Dedifferentiated amniotic fluid mesenchymal stem cell (primary cell): ENCODE measurements at regions not wholly inside any gene's neighbourhood (a gene's known extent, or its start where the extent isn't known, plus 50 kb on each side); places are given as distances from the start of the nearest gene placed in this dataset.

Source experiments
- DNase-seq: peaks from one replicate; pipeline ENCODE4 v3.0.0-alpha.2; 2016; ENCODE audit errors: extremely low spot score

DNA sequence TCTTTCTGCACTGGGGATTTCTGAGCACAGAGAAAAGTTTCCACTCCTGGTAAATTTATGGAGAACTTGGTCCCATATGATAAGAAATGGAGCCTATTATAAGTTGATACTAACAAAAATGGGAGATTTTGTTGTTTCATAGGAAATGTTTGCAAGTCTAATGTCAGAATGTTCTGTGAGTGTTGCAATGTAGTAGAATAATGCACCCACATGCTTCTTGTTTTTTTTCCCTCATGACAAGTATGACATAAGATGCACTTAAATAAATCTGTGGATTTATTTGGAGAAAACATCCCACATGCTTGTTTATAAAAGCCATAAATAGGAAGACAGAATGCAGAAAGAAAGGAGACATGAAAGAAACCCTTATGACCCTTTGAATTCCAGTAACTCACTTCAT is 50.8 kb upstream of the KCNJ6 start:
- no peak for DNase-seq

DNA sequence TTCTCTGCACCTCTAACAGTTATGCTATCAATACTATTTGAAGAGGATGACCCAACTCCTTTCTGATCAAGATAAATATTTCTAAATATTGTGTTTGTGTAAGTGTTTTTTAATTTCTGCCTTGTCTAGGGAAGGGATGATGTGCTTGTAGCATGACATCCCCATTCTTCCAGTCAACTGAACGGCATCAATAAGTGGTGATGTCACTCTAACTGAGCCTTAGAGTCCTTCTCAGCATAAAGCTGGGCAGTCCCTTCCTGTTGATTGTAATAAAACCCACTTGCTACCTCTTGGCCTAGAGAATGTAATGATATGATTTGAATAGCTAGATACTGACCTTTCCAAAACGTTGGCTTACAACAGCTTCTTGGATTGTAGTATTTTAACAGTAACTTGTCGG is 52.5 kb upstream of the KCNJ6 start:
- no peak for DNase-seq

DNA sequence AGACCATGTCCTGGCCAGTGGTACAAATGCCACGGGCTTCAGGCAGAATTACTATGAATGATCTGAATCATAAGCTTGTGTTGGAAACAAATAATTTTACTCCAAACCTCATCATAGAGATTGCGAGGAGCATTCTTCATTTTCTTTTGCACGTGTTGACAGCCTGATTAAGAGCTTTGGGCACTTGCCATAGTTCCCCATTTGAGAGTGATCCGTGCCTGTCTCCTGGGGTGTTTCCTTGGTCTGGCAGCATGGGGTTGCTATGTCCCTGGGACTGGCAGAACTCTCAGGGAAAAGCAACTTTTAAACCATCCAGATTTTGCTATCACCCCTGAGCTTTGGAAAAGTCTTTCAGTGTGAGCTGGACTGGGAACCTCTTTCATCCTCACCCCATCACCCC is 54.3 kb upstream of the KCNJ6 start:
- DNase-seq, result no peak

DNA sequence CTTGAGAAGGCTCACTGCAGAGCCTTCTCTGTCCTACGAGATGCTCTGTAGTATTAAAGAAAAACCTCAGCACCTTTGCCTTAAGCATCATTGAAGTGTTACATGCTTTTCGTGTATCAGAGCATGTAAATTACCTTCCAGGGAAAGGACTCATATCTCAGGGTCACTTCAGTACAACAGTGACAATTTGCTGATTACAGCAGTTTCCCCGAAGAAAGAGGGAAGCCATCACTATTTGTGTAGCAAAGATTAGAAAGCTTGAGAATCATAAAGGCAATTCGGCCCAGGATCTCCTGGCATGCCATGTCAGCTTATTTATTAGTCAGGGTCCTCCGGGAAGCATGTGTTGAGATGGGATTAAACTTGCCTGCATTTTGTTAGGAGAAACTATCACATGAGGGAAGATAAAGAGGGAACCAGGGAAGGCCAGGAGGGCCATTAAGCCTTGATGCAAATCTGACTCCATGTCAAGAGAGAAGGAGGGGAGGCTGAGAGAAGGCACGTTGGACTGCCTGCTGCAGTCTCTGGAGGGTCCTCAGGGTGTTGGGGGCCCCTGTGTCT is 55.2 kb upstream of the KCNJ6 start:
- no peak for DNase-seq

DNA sequence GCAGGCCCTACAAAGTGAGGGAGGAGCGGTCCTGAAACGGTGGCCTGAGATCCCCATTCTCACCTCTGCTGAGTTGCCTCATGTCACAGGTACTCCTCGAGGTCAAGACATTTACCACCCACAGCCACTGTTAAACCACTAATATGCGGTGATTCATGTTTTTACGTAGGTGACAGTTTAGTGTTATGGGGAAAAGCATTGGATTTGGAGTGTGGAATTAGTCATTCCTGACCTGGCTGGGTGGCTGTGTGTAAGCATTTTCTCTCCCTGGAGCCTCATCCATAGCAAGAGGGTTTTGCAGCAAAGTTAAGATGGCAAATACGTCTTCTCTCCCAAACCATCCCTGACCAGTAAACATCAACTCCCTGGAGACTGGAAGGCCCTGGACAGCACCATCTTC is 57.8 kb upstream of the KCNJ6 start:
- no peak for DNase-seq

DNA sequence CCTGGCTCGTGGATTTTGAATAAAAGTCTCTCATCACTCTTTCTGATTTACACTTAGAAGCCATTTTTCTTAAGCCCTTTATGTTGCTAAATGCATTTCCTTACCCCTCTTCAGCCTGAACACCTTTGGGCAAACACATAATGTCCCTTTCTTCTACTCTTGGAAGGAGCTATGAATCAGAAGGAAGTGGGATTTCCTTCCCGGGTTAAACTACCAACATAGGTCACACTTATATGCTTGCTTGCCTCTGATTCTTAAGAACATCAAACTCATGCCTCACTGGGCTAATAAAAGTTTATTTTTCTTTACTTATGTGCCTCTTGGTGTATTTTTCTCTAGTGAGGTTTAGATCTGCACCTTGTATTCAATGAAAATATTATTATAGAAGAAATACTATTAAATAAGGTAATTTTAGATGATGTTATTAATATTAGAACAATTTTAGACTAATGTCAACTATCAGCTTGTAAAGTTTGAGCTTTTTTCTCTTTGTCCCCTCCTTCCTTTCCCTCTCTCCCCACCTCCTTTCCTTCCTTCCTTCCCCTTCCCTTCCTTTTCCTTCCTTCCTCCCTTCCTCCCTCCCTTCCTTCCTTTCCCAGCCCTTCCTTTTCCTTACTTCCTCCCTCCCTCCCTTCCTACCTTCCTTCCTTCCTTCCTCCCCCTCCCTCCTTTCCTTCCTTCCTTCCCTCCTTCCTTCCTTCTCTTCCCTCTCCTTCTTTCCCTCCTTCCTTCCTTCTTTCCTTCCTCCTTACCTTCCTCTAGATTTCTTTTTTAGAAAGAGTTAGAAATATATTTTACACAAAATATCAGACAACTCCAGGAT is 66.5 kb upstream of the KCNJ6 start:
- no peak for DNase-seq

DNA sequence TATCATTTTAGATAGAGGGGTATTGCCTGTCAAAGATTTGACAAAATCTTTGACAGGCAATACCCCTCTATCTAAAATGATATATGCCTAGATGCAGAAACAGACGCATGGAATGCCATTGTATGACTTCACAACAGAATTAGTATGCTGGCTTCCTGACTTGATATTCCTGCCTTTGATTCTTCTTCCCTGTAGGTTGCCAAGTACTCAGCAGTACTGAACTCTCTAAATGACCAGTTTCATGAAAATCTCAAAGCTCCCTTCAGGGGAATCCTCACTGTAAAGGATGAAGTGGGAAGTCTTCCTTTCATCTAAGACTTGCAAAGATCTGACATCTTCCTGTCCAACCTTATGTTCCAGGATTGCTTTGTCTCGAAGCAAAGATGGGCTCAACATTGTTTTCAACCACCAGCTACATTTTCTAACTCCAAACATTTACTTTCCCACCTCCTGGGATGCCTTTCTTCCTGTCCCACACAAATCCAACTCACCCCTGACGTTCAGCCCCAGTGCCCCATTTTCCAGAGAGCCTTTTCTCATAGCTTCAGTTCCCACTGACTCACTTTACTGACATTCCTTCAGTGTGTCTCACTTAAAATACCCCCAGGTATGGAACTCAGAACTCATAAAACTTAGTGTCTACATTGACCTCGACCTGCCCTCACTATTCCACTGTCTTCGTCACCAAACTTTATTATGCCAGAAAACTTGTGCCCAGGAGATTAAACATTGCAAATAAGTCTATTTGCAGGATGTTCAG is 67.3 kb upstream of the KCNJ6 start:
- DNase-seq, result no peak

DNA sequence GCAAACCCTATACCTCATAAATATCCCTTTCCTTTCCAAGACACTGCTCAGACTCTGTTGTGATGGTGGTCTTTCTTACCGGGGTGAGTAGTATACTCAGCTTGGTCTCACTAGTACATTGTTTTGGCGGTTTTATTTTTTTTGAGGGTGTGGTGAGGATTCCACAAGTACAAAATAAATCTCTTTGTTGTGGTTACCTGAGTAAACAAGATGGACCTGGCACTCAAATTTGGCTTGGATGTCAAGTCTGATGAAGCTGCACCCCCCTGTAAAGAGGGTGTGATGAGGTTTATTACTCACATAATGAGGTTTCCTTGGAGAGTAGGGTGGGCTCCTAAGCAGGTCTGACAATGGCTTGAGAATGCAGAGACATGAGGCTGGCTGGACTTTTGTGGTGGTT is 68.2 kb upstream of the KCNJ6 start:
- no peak for DNase-seq

DNA sequence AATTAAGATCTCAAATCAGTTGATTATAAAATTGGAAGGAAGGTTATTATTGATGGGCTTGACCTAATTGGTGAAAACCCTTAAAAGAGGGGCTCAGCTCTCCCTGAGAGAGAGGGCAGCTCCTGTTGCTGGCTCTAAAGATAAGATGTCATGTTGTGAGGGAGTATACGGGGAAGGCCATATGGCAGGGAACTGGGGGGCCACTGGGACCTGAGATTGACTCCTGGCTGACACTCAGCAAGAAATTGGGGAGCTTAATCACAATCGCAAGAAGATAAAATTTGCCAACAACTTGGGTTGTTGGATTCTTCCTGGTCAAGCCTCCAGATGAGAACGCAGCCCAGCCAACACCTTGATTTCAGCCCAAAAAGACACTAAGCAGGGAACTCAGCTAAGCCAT is 69.7 kb upstream of the KCNJ6 start:
- DNase-seq, result no peak

DNA sequence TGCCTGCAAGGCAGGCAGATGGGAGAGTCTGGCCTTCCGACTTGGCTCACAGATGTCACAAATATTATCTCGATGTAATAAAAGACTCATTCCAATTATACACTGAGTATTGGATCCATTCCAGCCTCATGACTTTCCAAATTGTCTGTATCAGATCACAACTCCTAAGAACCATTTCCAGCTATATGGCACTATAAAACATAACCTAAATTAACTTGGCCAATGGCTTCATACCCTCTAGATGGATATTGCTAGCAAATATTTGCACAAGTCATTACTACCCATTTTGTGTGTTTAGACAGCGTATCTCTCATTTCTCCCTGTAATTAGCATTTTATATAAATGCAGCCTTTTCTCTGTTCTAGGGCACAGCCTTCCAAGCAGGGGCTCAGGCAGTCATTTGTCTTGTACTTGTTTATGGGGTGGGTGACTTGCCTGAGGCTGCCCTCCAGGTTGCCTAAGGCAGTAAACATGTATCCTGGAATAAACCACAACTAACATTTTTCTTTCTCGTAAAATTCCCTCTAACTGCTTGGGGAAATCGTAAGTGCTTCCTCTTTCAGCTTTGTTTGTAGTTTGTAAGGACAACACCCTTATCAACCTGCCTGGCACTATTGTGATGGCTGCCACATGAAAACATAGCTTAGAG is 70.6 kb upstream of the KCNJ6 start:
- no peak for DNase-seq

DNA sequence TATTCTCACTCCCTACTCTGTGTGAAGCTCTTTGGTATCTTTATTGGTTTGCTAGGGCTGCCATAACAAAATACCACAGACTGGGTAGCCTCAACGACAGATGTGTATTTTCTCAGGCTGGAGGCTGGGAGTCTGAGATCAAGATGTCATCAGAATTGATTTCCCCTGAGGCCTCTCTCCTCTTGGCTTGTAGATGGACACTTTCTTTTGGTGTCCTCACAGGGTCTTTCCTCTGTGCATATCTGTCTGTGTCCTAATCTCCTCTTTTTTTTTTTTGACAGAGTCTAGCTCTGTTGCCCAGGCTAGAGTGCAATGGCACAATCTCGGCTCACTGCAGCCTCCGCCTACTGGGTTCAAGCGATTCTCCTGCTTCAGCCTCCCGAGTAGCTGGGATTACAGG is 71.4 kb upstream of the KCNJ6 start:
- no peak for DNase-seq

DNA sequence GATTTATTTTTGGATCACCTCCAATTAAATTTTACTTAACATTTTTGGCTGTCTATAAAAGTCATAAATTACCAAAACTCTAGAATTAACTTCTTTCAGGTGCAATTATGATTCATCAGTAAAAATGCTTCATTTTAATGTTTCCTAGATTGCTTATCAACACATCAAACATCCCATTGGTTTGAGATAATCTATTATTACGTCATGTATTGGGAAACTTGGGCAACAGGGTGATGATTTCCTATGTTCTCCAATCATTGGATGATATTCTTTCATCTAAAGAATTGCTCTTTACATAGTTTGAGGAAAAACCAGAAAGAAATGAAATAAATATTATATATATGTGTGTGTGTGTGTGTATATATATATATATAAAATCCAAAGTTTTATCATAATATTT is 76.8 kb upstream of the KCNJ6 start:
- DNase-seq, result no peak

DNA sequence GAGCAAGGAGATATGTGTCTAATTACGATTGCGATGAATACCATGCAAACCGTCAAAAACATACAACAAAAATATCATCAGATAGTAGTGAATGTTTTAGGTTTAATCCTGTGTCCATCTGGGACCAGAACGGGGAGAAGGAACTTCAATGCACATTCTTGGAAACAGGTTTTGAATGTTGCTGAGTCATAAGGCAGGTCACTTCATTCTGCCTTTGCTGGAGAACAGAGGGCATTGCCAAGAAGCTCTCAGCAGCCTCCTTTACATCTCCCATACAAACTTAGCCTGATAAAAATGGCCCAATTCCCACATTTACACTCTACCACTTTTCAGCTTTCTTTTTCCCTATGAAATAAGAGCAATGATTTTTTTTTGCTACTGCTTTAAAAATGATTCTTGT is 78.0 kb upstream of the KCNJ6 start:
- no peak for DNase-seq

DNA sequence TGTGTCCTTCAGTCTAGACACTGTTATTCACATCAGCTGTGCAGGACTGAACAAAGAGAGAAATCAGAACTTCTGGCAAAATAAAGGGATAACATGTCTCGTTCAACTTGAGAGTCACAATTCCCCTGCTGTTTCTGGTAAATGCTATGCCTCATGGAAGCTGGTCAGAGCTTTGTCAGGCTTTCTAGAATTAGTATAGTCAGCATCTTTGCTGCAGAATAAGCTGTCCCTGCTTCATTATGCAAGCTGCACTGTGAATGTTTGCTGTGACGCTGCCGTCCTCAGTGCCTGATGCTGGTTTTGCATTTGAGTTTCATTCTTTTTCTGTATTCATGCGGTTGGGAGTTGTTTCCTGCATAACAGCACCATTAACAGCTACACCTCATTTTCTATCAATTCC is 96.4 kb upstream of the KCNJ6 start:
- no peak for DNase-seq

DNA sequence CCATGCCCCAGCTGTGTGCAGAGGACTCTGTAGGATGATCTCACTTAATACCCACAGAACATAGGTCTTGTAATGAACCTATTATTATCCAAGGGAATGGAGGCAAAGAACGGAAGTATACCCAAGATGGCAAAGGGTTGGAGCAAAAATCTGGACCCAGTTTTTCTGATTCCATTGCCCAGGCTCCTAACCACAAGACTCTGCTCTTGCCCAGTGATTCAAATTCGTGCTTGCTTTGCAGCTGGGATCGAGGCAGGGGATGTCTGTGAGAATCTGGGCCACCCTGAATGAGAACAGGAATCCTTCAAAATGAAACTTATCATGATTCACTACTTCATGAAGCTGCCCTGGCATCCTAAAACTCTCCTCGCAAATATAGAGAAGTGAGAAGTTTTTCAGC is 97.5 kb upstream of the KCNJ6 start:
- no peak for DNase-seq

DNA sequence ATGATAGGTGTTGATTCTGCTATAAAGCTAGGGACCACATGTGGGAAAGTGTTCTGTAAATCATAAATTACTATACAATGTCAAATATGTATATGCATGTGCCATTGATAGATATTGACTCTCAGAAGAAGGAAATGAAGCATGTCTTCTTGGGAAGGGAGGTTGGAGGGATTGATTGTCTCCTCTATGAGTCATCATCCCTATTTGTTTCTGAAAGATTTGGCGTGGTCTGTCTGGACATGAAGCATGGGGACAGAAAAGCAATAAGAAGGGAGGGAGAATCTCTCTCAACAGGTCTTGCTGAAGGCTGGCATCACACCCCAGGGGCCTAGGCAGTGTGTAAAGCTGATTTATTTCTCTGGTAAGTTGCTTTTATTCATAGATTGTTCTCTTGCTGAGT is 98.0 kb upstream of the KCNJ6 start:
- no peak for DNase-seq

DNA sequence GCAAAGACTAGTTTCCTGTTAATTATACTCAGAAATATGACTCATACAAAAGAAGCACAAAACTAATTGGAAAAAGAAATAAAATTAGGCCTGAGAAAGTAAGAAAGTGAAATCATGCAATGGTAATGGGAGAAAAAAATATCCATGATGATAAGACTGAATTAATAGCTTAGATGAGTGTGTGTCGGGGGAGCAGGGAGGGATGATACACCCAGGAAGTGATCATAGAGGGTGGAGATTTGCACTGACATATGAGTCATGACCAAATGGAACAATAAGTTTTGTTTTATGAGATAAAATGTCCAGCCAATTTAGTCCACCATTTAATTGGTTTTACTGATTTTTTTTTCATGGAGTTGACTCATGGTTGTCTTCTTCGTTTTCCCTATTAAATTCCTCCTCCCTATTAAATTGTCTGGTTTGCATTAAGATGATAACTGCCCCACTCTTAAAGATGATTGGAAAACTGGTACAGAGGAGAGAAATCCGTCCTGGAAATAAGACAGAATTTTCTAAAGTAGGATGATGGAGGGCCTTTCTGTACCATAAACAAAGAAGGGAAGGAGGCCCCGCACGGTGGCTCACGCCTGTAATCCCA is 111.7 kb upstream of the KCNJ6 start:
- DNase-seq, result no peak

DNA sequence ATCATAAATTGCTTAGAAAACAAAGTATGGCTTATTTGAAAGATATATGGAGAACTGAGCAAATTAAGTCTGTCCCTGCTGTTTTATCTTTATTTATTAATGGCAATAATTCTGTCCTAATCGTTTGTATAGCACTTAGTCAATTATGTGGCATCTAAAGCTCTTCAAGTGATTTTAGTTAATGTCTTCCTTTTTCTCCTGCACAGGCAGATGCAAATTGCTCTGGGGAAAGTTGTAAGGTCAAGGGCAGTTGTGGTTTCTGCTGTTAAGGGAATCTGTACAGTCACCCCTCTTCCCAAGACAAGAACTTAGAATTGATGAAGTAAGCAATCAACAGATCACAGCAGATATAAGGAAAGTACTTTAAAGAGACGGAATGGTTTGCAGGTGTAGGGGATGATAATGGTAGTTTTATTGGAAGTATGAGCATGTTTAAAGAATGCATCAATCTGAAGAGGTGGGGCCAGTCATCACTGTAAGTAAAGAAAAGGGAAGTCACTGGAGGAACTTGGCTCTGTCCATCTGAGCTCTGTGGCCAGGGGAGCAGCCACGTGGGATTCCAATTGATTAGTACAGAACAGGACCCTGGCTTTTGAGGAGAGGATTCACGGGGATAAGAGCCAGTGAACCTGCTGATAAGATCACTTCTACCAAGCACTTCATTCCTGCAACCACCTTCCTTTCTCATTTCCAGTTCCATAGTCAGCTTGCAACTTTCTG is 116.0 kb upstream of the KCNJ6 start:
- no peak for DNase-seq

DNA sequence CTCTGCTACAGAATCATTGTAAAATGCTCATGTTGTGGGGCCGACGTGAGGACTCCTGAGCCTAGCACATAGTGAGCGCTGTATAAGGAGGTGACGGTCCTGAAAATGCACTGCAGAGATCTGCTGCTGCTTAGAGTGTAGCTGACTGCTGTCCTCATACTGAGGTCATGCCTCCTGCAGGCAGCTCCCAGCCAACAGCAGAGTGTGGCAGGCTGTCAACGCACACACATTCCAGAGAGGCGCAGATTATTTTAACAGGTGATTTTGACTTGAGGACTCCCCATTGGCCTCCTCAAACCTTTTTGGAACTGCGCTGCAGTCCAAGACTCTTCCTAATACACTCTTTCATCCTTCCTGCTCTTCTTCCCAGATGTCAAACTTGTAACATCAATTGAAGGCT is 119.8 kb upstream of the KCNJ6 start:
- no peak for DNase-seq

DNA sequence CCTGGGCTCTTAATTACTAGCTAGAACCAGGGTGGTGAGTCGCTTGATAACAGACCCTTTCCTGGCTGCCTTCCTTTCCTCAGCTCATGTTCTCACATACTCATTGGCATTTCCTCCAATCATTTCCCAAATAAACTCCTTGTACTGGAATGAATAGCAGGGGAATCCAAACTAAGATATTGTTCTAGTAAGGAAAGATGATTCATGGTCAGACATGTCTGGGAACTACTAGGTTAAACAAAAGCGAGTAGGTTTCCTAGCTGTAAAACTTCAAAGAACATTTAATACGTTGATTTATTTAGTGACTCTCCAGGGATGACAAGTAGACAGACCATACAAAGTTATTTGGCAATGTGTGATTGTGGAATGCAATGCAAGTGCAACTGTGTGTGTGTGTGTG is 121.2 kb upstream of the KCNJ6 start:
- DNase-seq, result no peak

DNA sequence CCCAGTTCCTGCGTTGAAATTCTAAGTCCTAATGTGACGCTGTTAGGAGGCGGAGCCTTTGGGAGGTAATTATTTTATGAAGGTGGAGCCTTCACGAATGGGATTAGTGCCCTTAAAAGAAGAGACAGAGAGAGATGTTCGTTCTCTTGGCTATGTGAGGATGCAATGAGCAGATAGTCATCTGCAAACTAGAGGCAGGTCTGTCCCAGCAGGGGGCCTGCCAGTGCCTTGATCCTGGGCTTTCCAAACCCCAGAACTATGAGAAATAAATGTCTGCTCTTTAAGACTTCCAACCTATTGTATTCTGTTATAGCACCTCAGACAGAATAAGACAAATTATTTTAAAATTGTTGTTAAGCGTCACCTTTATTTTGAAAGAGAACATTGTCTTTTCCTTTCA is 123.1 kb upstream of the KCNJ6 start:
- no peak for DNase-seq

DNA sequence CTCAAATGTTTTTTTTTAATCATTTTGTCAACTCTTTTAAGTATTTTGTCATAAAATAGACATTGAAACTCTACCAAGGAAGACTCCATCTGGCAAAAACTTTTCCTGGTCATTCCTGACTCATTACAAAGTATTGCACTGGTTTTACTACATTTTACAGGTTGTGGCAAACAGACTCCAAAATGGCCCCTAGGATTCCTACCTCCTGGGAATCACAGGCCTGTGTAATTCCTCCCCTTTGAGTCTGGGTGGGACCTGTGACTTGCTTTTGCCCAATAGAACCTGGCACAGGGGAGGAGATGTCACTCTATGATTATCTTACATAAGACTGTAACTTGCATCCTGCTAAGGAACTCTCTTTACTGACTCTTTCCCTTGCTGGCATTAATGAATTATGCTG is 123.6 kb upstream of the KCNJ6 start:
- DNase-seq, result no peak
